Neuronal stem cell (in vitro differentiated cells): ENCODE measurements at regions not wholly inside any gene's neighbourhood (a gene's known extent, or its start where the extent isn't known, plus 50 kb on each side); places are given as distances from the start of the nearest gene placed in this dataset.

Experiments
- DNase-seq: peaks from one replicate; pipeline ENCODE4 v3.0.0-alpha.2; 2013; ENCODE audit warnings: low spot score
- H2AFZ ChIP-seq: one replicate; pipeline ENCODE4 v1.6.1; 2013; ENCODE audit warnings: mild to moderate bottlenecking, low read length, inconsistent platforms
- H2AK5ac ChIP-seq: 2 replicates; pipeline ENCODE4 v1.6.1; 2013; ENCODE audit warnings: low read depth, mild to moderate bottlenecking, inconsistent platforms, low read length, moderate library complexity, mixed read lengths
- H2BK120ac ChIP-seq: 2 replicates; pipeline ENCODE4 v1.6.1; 2013; ENCODE audit warnings: low read depth, mild to moderate bottlenecking, inconsistent platforms, low read length, moderate library complexity, mixed read lengths
- H2BK12ac ChIP-seq: one replicate; pipeline ENCODE4 v1.6.1; 2013; ENCODE audit warnings: low read length, inconsistent platforms
- H2BK15ac ChIP-seq: 2 replicates; pipeline ENCODE4 v1.6.1; 2013; ENCODE audit warnings: mild to moderate bottlenecking, low read length, inconsistent platforms, mixed read lengths
- H2BK5ac ChIP-seq: one replicate; pipeline ENCODE4 v1.6.1; 2013; ENCODE audit warnings: inconsistent platforms, mild to moderate bottlenecking, low read length, moderate library complexity
- H3K14ac ChIP-seq: one replicate; pipeline ENCODE4 v1.6.1; 2013; ENCODE audit warnings: low read length, inconsistent platforms
- H3K18ac ChIP-seq: 2 replicates; pipeline ENCODE4 v1.6.1; 2013; ENCODE audit warnings: low read length, inconsistent platforms
- H3K23ac ChIP-seq: 2 replicates; pipeline ENCODE4 v1.6.1; 2013; ENCODE audit warnings: low read depth, mild to moderate bottlenecking, mixed read lengths, low read length, inconsistent platforms; ENCODE audit not compliant: poor library complexity
- H3K27ac ChIP-seq: replicated peaks from 3 replicates; pipeline ENCODE4 v1.5.1; 2013; ENCODE audit warnings: low read length, inconsistent platforms
- H3K27me3 ChIP-seq, 3 experiments: 2 replicates each; pipeline ENCODE4 v1.6.1; 2013; ENCODE audit warnings: low read length in 3 of 3, mild to moderate bottlenecking in 2 of 3, inconsistent platforms in 1 of 3, low read depth in 1 of 3, mixed read lengths in 1 of 3, moderate library complexity in 1 of 3; ENCODE audit not compliant: control insufficient read depth in 3 of 3, insufficient read depth in 3 of 3
- H3K36me3 ChIP-seq, 2 donors: replicated peaks in 1 of 2; 2 replicates each; pipeline ENCODE4 v1.6.1; 2013; ENCODE audit warnings: low read length in 2 of 2; ENCODE audit not compliant: control insufficient read depth in 2 of 2, insufficient read depth in 2 of 2
- H3K4ac ChIP-seq: 2 replicates; pipeline ENCODE4 v1.6.1; 2013; ENCODE audit warnings: inconsistent platforms, mild to moderate bottlenecking, low read length, moderate library complexity
- H3K4me1 ChIP-seq, 2 donors: 1 replicate in 1 of 2; 2 replicates in 1 of 2; pipeline ENCODE4 v1.6.1; 2013; ENCODE audit warnings: low read length in 2 of 2, low read depth in 1 of 2; ENCODE audit not compliant: control insufficient read depth in 2 of 2, insufficient read depth in 1 of 2
- H3K4me2 ChIP-seq: one replicate; pipeline ENCODE4 v1.6.1; 2013; ENCODE audit warnings: mild to moderate bottlenecking, low read length, inconsistent platforms; ENCODE audit not compliant: insufficient read depth, poor library complexity, severe bottlenecking
- H3K4me3 ChIP-seq, 2 donors: 2 replicates each; pipeline ENCODE4 v1.5.1; 2013; ENCODE audit warnings: low read length in 2 of 2, mild to moderate bottlenecking in 2 of 2, inconsistent platforms in 1 of 2, moderate library complexity in 1 of 2
- H3K79me1 ChIP-seq: one replicate; pipeline ENCODE4 v1.6.1; 2013; ENCODE audit warnings: low read depth, mild to moderate bottlenecking, inconsistent platforms, low read length, moderate library complexity
- H3K9ac ChIP-seq: one replicate; pipeline ENCODE4 v1.6.1; 2013; ENCODE audit warnings: mild to moderate bottlenecking, low read depth, low read length, inconsistent platforms; ENCODE audit not compliant: poor library complexity
- H3K9me3 ChIP-seq, 2 donors: replicated peaks in 1 of 2; 2 replicates each; pipeline versions ENCODE3 to v1.6.1; 2013; ENCODE audit warnings: low read length in 2 of 2, mild to moderate bottlenecking in 2 of 2, inconsistent platforms in 1 of 2, low read depth in 1 of 2, mixed read lengths in 1 of 2, moderate library complexity in 1 of 2; ENCODE audit not compliant: control insufficient read depth in 2 of 2, insufficient read depth in 1 of 2
- H4K8ac ChIP-seq: one replicate; pipeline ENCODE4 v1.6.1; 2013; ENCODE audit warnings: low read depth, mild to moderate bottlenecking, inconsistent platforms, low read length, moderate library complexity
- H4K91ac ChIP-seq: one replicate; pipeline ENCODE4 v1.6.1; 2013; ENCODE audit warnings: low read length, low read depth, mild to moderate bottlenecking, inconsistent platforms; ENCODE audit not compliant: poor library complexity
- WGBS, 2 donors: extraction: QIAGEN DNeasy Blood & Tissue Kit; methylation state at CpG; one replicate each; pipeline ENCODE4 v1.1.7; 2013; ENCODE audit warnings: missing lambda C conversion rate in 2 of 2, mixed read lengths in 1 of 2; ENCODE audit not compliant: insufficient read length in 2 of 2, insufficient replicate concordance in 1 of 2; ENCODE audit errors: extremely low coverage in 2 of 2; 5-methylcytosine and 5-hydroxymethylcytosine counted together

GRCh38 chr17:79413611-79414010 is 197.2 kb downstream of the RBFOX3 start:
- Histone ChIP-seq H2BK120ac (no peak overlapping the region), H2BK5ac (no peak overlapping the region), H3K9ac (no peak overlapping the region), H3K27me3 (peaks cover 0 to 42% (median 0%) of the 10 kb centered on the region in 3 experiments), H3K9me3 (peaks cover 0 to 3% of the 10 kb centered on the region in 2 donors), H3K36me3 (peaks cover 0 to 3% of the 10 kb centered on the region in 2 donors), H2AFZ (no peak overlapping the region), H4K8ac (no peak overlapping the region), H2BK15ac (no peak overlapping the region), H3K27ac (no peak overlapping the region), H2AK5ac (peak overlapping the region; percentile 4), H3K4me2 (no peak overlapping the region), H3K14ac (peak overlapping the region; percentile 67), H3K4ac (no peak overlapping the region), H3K23ac (no peak overlapping the region), H3K79me1 (peaks cover 4% of the 10 kb centered on the region), H4K91ac (no peak overlapping the region), H2BK12ac (no peak overlapping the region), H3K4me1 (peaks cover 0 to 4% of the 10 kb centered on the region in 2 donors), H3K4me3 (no peak overlapping the region), H3K18ac (peak overlapping the region; percentile 60)
- WGBS, 2 donors = no CpG with 5 or more reads among the region's 11 CpGs
- no peak for DNase-seq

GRCh38 chr17:79412886-79413390 is 197.9 kb downstream of the RBFOX3 start:
- H2BK5ac ChIP-seq = no peak overlapping the region
- no peak overlapping the region for H3K4me3 ChIP-seq
- H4K91ac ChIP-seq = no peak overlapping the region
- DNase-seq = no peak
- no peak overlapping the region for H3K23ac ChIP-seq
- H3K18ac ChIP-seq = no peak overlapping the region
- peaks cover 4% of the 10 kb centered on the region for H3K79me1 ChIP-seq
- H2AK5ac ChIP-seq = no peak overlapping the region
- no peak overlapping the region for H3K9ac ChIP-seq
- H3K36me3 ChIP-seq = peaks cover 0 to 3% of the 10 kb centered on the region in 2 donors
- H3K4me1 ChIP-seq = peaks cover 0 to 4% of the 10 kb centered on the region in 2 donors
- H2BK120ac ChIP-seq = no peak overlapping the region
- peaks cover 0 to 3% of the 10 kb centered on the region in 2 donors for H3K9me3 ChIP-seq
- peaks cover 0 to 47% (median 0%) of the 10 kb centered on the region in 3 experiments for H3K27me3 ChIP-seq
- H3K14ac ChIP-seq = peak overlapping the region; percentile 57
- H4K8ac ChIP-seq = no peak overlapping the region
- H3K4ac ChIP-seq = no peak overlapping the region
- no peak overlapping the region for H2BK12ac ChIP-seq
- no peak overlapping the region for H3K27ac ChIP-seq
- no CpG with 5 or more reads among the region's 3 CpGs for WGBS, 2 donors
- H2BK15ac ChIP-seq = no peak overlapping the region
- H3K4me2 ChIP-seq = no peak overlapping the region
- no peak overlapping the region for H2AFZ ChIP-seq

- no peak for DNase-seq
- H2BK120ac ChIP-seq = no peak overlapping the region
Measured at GRCh38 chr17:79412110-79412509, 198.7 kb downstream of the RBFOX3 start.

GRCh38 chr17:79411419-79411818 is 199.4 kb downstream of the RBFOX3 start:
- WGBS, 2 donors = no CpG with 5 or more reads among the region's 8 CpGs
- Histone ChIP-seq H3K4me1 (peaks cover 0 to 7% of the 10 kb centered on the region in 2 donors), H3K27me3 (peaks cover 0 to 54% (median 0%) of the 10 kb centered on the region in 3 experiments), H2AFZ (no peak overlapping the region), H3K36me3 (peaks cover 0 to 3% of the 10 kb centered on the region in 2 donors), H2BK12ac (no peak overlapping the region), H3K18ac (peak overlapping the region; percentile 74), H3K23ac (no peak overlapping the region), H2AK5ac (no peak overlapping the region), H3K79me1 (peaks cover 4% of the 10 kb centered on the region), H3K9me3 (peaks cover 0 to 3% of the 10 kb centered on the region in 2 donors), H4K8ac (no peak overlapping the region), H3K4me2 (no peak overlapping the region), H4K91ac (no peak overlapping the region), H2BK15ac (no peak overlapping the region), H3K14ac (no peak overlapping the region), H2BK120ac (no peak overlapping the region), H3K4me3 (no peak overlapping the region), H2BK5ac (no peak overlapping the region), H3K27ac (no peak overlapping the region), H3K9ac (no peak overlapping the region), H3K4ac (no peak overlapping the region)
- DNase-seq = no peak

More at GRCh38 chr17:79412110-79412509, 198.7 kb downstream of the RBFOX3 start:
- no peak overlapping the region for H2BK12ac ChIP-seq
- H3K9me3 ChIP-seq = peaks cover 0 to 3% of the 10 kb centered on the region in 2 donors
- no peak overlapping the region for H4K91ac ChIP-seq
- H2BK15ac ChIP-seq = no peak overlapping the region
- H2BK5ac ChIP-seq = no peak overlapping the region
- H3K14ac ChIP-seq = peak overlapping the region; percentile 10
- H4K8ac ChIP-seq = peak overlapping the region; percentile 20
- no peak overlapping the region for H3K23ac ChIP-seq
- H3K36me3 ChIP-seq = peaks cover 0 to 3% of the 10 kb centered on the region in 2 donors
- H3K4me1 ChIP-seq = peaks cover 0 to 7% of the 10 kb centered on the region in 2 donors
- peaks cover 0 to 54% (median 0%) of the 10 kb centered on the region in 3 experiments for H3K27me3 ChIP-seq
- 100% methylated on average over 1 to 3 of the region's 3 CpGs for WGBS, 2 donors
- no peak overlapping the region for H3K27ac ChIP-seq
- peaks cover 4% of the 10 kb centered on the region for H3K79me1 ChIP-seq
- no peak overlapping the region for H2AFZ ChIP-seq
- H3K4me3 ChIP-seq = peak overlapping the region in 1 of 2 donors; percentile 28
- H3K18ac ChIP-seq = no peak overlapping the region
- no peak overlapping the region for H3K4me2 ChIP-seq
- H2AK5ac ChIP-seq = no peak overlapping the region
- H3K4ac ChIP-seq = peak overlapping the region; percentile 12
- peak overlapping the region; percentile 79 for H3K9ac ChIP-seq
